ENCODE measurements at regions not wholly inside any gene's neighbourhood (a gene's known extent, or its start where the extent isn't known, plus 50 kb on each side); places are given as distances from the start of the nearest gene placed in this dataset.

- no peak for TF ChIP-seq CTCF (IDR thresholded peaks at IDR 0.05)
- TF ChIP-seq ZFX (IDR thresholded peaks at IDR 0.05; ENCODE audit: borderline replicate concordance): no peak
- H3K27ac ChIP-seq: no peak overlapping the region
These were observed 120.0 kb downstream of the CD164 start for GRCh38 chr6:109262261-109262660.

GRCh38 chr6:109261811-109262210, 120.5 kb downstream of the CD164 start:
- TF ChIP-seq ZFX (IDR thresholded peaks at IDR 0.05; ENCODE audit: borderline replicate concordance) (no peak), CTCF (IDR thresholded peaks at IDR 0.05) (no peak)
- no peak overlapping the region for H3K27ac ChIP-seq

GRCh38 chr6:109260701-109261100, 121.6 kb downstream of the CD164 start:
- TF ChIP-seq CTCF (IDR thresholded peaks at IDR 0.05): no peak
- no peak for TF ChIP-seq ZFX (IDR thresholded peaks at IDR 0.05; ENCODE audit: borderline replicate concordance)

GRCh38 chr6:109260126-109260525, 122.1 kb downstream of the CD164 start:
- no peak overlapping the region for H3K27ac ChIP-seq
- TF ChIP-seq CTCF (IDR thresholded peaks at IDR 0.05): no peak
- TF ChIP-seq ZFX (IDR thresholded peaks at IDR 0.05; ENCODE audit: borderline replicate concordance): no peak

More at GRCh38 chr6:109260701-109261100, 121.6 kb downstream of the CD164 start:
- H3K27ac ChIP-seq: no peak overlapping the region

- H3K27ac ChIP-seq: no peak overlapping the region
- TF ChIP-seq ZFX (IDR thresholded peaks at IDR 0.05; ENCODE audit: borderline replicate concordance): no peak
- TF ChIP-seq CTCF (IDR thresholded peaks at IDR 0.05): no peak
These were observed 124.1 kb downstream of the CD164 start for GRCh38 chr6:109258129-109258528.

GRCh38 chr6:109257494-109257893, 124.8 kb downstream of the CD164 start:
- H3K27ac ChIP-seq: no peak overlapping the region
- TF ChIP-seq ZFX (IDR thresholded peaks at IDR 0.05; ENCODE audit: borderline replicate concordance): no peak
- TF ChIP-seq CTCF (IDR thresholded peaks at IDR 0.05): no peak

- H3K27ac ChIP-seq: peak overlapping the region; percentile 21
- TF ChIP-seq ZFX (IDR thresholded peaks at IDR 0.05; ENCODE audit: borderline replicate concordance) (no peak), CTCF (IDR thresholded peaks at IDR 0.05) (no peak)
These were observed 126.2 kb downstream of the CD164 start for GRCh38 chr6:109255946-109256640.
